GM12874 (cell line): ENCODE measurements at regions not wholly inside any gene's neighbourhood (a gene's known extent, or its start where the extent isn't known, plus 50 kb on each side); places are given as distances from the start of the nearest gene placed in this dataset.

Experiments
- CTCF ChIP-seq: IDR thresholded peaks from 2 replicates; pipeline ENCODE4 v1.5.1; 2011; ENCODE audit warnings: low read depth, mild to moderate bottlenecking, control low read depth, low read length, moderate library complexity; ENCODE audit not compliant: insufficient read depth

- no peak for TF ChIP-seq CTCF
These were observed 189.9 kb upstream of the CXCL12 start for GRCh38 chr10:44574596-44575480.

- TF ChIP-seq CTCF: no peak
These were observed 190.9 kb upstream of the CXCL12 start for GRCh38 chr10:44575601-44576380.

- no peak for TF ChIP-seq CTCF
These were observed 191.8 kb upstream of the CXCL12 start for GRCh38 chr10:44576702-44577191.

GRCh38 chr10:44577533-44577932 lies 192.6 kb upstream of the CXCL12 start:
- TF ChIP-seq CTCF: no peak

- TF ChIP-seq CTCF: no peak
These were observed 193.4 kb upstream of the CXCL12 start for GRCh38 chr10:44578271-44578670.

- TF ChIP-seq CTCF: no peak
These were observed 197.1 kb upstream of the CXCL12 start for GRCh38 chr10:44581996-44582395.
